ENCODE measurements at regions not wholly inside any gene's neighbourhood (a gene's known extent, or its start where the extent isn't known, plus 50 kb on each side); places are given as distances from the start of the nearest gene placed in this dataset.

- no peak for DNase-seq
Observed at GRCh38 chr6:23045280-23045679, 475.9 kb downstream of the HDGFL1 start.

GRCh38 chr6:23055523-23055922, 486.2 kb downstream of the HDGFL1 start:
- no peak for DNase-seq

DNA sequence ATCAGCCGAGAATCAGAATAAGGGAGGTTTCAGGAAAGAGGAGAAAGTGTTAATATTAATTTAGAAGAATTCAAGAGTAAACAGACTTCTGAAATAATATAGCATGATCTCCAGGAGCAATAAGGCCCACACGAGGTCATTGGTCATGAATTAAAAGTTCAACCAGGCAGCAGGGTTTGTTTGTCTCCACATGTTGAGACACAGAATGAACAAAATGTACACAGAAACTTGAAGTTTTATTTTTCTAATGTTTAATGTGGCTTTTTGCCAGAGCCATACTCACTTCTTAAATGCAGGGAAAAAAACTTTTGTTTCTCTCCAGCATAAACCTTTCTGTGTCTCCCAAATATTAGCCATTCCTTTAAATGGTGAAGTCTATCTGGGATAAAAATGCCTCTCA, 504.5 kb downstream of the HDGFL1 start:
- DNase-seq, result no peak

- DNase-seq, result no peak
Observed at GRCh38 chr6:23077772-23078171, 508.4 kb downstream of the HDGFL1 start.

- DNase-seq, result no peak
Observed at GRCh38 chr6:23081701-23082100, 512.3 kb downstream of the HDGFL1 start.

- no peak for DNase-seq
Observed at GRCh38 chr6:23086100-23086499, 516.7 kb downstream of the HDGFL1 start.

DNA sequence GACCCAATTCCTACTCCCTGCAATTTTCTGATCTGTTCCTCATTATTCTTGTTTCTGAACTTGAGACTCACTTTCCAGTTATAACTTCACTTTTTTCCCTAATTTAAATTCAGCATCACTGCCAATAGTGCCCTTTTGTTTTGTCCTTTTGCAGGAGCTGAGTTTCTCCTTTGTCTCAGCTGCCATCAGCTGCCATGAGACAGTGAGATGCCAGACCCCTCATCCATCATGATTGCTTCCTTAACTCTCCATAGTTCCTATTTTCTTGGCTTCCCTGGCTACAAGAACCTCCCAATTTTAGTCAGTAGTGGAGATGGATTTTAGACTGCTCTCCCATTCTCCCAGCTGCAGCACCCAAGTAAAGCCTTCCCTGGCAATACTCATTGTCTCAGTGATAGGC, 518.1 kb downstream of the HDGFL1 start:
- DNase-seq, result no peak

DNA sequence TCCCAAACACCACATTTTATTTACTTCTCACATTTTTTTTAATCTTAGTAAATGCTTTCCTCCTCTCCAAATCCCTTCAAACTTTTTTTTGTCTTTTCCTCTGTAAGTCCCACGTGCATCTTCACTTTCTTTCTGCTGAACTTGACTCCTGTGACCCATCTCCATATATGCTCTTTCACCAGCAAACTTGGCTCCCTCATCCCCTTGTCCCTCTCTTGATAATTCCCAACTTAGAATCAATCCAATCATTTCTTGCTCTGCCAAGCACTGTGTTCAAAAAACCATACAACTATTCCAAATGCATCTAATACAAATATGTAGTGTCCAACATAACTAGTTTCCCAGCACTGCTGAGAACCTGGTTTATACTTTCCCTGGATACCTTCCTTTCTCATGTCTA, 519.4 kb downstream of the HDGFL1 start:
- no peak for DNase-seq

- no peak for DNase-seq
Observed at GRCh38 chr6:23089981-23090380, 520.6 kb downstream of the HDGFL1 start.

GRCh38 chr6:23091795-23092194, 522.4 kb downstream of the HDGFL1 start:
- DNase-seq, result no peak

- DNase-seq, result no peak
Observed at GRCh38 chr6:23096876-23097275, 527.5 kb downstream of the HDGFL1 start.

GRCh38 chr6:23097566-23097965, 528.2 kb downstream of the HDGFL1 start:
- DNase-seq, result no peak

DNA sequence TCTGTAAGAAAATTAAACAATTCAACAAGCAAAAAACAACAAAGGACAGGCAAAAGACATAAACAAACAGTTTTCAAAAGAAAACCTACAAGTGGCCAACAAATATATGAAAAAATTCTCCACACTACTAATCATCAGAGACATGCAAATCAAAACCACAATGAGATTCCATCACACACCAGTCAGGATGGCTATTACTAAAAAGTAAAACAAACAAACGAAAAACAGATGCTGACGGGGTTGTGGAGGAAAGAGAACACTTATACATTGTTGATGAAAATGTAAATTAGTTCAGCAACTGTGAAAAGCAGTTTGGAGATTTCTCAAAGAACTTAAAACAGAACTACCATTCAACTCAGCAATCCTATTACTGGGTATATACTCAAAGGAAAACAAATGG, 537.6 kb downstream of the HDGFL1 start:
- no peak for DNase-seq

DNA sequence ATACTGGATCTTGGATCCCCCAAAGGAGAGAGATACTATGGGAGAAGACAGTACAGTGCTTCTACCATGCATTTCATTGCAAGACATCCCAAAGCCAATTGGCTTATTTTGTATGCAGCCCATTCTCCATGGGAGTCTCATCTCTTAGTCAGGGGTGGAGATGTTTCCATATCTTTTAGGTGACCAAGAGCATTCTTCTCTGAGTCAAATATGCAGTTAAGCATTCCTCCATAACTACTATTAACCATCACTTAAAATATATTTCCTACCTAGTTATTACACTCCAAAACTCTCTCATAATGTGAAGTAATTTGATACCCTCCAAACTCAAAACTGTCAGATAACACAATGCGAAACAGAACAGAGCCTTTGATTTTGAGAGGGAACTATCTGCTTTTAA, 542.6 kb downstream of the HDGFL1 start:
- no peak for DNase-seq

DNA sequence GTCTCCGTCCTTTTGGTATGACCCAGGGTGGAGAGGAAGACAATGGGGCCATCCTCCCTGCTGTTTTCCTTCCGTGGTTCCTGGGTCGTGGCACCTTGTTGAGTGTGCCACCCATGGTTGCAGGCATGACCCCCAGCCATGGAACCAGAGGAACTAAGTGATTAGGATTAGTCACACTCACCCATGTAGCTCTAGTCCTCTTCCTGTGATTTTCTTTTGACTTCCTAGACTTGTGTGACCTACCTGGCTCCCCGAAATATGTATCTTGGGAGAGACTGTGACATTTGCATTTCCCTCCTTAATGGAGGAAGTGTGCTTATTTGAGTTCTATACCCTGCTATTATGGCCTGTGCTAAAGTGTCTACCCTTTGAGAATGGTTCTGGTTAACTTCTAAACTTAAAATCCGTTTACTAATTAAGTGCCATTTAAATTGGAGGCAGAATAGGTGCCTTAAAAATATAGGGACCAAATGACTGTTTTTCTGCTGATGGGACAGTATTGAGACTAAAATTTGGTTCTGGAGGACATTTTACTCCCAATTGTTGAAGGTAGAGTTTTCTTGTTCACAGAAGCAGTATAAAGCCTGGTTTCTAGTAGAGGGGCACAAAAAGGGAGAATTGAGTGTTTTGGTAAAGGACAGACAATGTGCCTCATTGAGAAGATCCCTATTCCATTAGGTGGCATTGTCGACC, 545.6 kb downstream of the HDGFL1 start:
- no peak for DNase-seq

DNA sequence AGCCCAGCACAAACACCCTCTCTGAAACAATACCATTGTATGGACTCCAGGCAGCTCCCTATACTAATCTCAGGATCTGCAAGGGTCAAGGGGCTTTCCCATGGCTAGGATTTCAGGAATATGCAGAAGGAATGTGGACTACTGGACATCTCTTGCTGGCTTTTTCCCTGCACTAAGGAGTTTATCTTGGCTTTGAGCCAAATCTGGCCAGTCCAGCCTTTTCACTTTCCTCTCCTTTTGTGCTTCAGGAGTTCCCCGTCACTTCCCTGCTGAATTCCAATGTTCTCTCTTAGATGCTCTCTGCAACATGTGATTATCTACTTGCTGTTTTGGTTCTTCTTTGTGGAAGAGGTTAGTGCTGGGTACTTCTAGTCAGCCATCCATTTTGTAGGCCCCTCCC, 568.2 kb downstream of the HDGFL1 start:
- no peak for DNase-seq

DNA sequence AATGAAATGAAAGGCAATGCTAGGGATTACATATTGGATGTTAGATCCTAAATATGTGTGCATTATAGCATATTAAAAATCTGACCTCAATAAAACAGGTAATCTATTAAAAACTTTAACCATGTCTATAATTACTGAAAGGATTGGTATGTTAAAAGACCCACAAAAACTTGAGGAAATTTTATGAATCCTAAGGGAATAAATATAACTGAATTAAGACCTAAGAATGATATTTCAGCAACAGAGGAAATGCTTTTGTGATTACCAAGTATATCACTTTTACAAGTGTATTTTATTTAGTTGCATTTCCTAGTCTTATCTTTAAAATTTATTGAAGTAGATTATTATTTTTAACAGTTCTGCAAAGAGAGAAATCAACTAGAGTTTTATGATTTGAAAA, 571.5 kb downstream of the HDGFL1 start:
- DNase-seq, result no peak

GRCh38 chr6:23145781-23146180, 576.4 kb downstream of the HDGFL1 start:
- DNase-seq, result no peak

- DNase-seq, result no peak
Observed at GRCh38 chr6:23154159-23154558, 584.8 kb downstream of the HDGFL1 start.

- DNase-seq, result no peak
Observed at GRCh38 chr6:23170049-23170448, 600.7 kb downstream of the HDGFL1 start.

- no peak for DNase-seq
Observed at GRCh38 chr6:23173234-23173633, 603.9 kb downstream of the HDGFL1 start.

- no peak for DNase-seq
Observed at GRCh38 chr6:23174781-23175361, 605.5 kb downstream of the HDGFL1 start.

DNA sequence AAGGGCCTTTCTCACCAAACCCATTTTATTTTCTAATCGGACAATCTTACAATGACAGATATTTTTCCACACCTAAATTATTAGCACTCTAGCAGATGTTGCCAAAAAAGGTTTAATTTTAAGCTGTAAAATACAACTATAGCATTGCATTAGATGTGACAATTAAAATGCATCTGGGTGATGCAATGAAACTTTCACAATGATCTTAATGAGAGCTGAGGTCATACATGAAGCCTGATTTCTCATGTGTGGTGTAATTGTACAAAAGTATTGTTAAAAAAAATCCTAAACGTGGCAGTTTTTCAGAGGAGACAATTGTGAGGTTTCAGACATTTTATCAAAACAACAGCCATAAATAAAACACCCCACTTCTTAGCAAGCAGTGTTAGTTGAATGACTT, 606.0 kb downstream of the HDGFL1 start:
- no peak for DNase-seq

DNA sequence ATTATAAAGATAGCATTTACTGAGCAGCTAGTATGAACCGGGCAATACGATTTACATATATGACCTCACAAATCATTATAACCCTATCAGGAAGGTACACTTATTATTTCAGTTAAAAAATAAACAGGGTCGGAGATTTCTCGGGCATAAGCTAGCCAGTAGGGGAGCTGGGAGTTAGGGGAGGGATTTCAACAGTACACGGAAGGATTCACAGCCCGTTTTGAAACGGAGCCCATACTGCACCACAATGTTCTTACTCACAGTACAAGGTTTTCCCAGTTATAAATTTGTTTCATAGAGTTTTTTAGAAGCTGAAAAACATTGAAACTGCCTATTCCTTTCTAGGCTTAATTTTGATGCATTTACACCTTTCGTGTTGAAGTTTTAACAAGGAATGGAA, 607.1 kb downstream of the HDGFL1 start:
- DNase-seq, result no peak

DNA sequence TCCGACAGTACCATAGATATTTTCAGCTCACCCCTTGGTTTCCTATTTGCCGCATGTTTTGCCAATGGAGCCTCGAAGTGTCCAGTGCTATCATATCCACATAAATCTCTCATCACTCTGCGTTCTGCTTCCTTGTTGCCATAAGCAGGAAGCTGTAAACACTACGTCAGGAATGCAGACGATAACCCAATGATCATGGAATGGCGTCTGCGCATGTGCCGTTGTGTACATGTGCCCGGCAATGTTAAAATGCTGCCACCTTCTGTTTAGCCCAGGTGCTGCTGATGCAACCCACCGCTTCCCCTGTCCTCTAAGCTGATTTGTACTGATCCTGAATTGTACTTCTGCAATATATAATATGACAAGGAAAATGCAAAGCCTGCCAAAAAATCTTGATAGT, 607.5 kb downstream of the HDGFL1 start:
- DNase-seq, result no peak

Data from activated CD4-positive, alpha-beta T cell treated with anti-CD3 and anti-CD28 coated beads, Interleukin-10, Interleukin-2, amounts not matched to agents 100 ng/mL and 50 ng/mL, durations not matched to agents 16 hours and 8 hours (primary cell).